ENCODE measurements at regions not wholly inside any gene's neighbourhood (a gene's known extent, or its start where the extent isn't known, plus 50 kb on each side); places are given as distances from the start of the nearest gene placed in this dataset.

- TF ChIP-seq EZH2 (IDR thresholded peaks at IDR 0.05; ENCODE audit: borderline replicate concordance, insufficient read depth, low read length, poor library complexity, severe bottlenecking) = no peak
- TF ChIP-seq MXI1 (conservative IDR thresholded peaks at IDR 0.05; ENCODE audit: poor library complexity, severe bottlenecking) = no peak
- TF ChIP-seq POLR2AphosphoS5 (IDR thresholded peaks at IDR 0.05) = no peak
- H3K9me2 ChIP-seq (ENCODE audit: insufficient read depth, low read length) = no peaks in the 10 kb centered on the region
- H3K27ac ChIP-seq (ENCODE audit: low read length) = no peak overlapping the region
- H3K4me2 ChIP-seq (ENCODE audit: low read length) = no peak overlapping the region
- H3K36me3 ChIP-seq (ENCODE audit: insufficient read depth, low read length) = no peaks in the 10 kb centered on the region
- no peaks in the 10 kb centered on the region for H4K20me1 ChIP-seq (ENCODE audit: insufficient read depth)
- no peaks in the 10 kb centered on the region for H3K79me2 ChIP-seq (replicated peaks; ENCODE audit: insufficient read depth, low read length)
- no peak overlapping the region for H2AFZ ChIP-seq (ENCODE audit: low read depth, low read length)
- no peak overlapping the region for H3K4me3 ChIP-seq (ENCODE audit: low read length)
- no peaks in the 10 kb centered on the region for H3F3A ChIP-seq (ENCODE audit: insufficient read depth, low read length, poor library complexity, severe bottlenecking)
- H3K9me3 ChIP-seq (ENCODE audit: low read length) = no peaks in the 10 kb centered on the region
- no peak overlapping the region for H3K9ac ChIP-seq (ENCODE audit: low read length)
- H3K27me3 ChIP-seq (ENCODE audit: insufficient read depth, low read depth, low read length) = no peaks in the 10 kb centered on the region
These were observed 202.6 kb downstream of the PDCD6IP start for GRCh38 chr3:34001022-34001421.

GRCh38 chr3:34001990-34002389 lies 203.6 kb downstream of the PDCD6IP start:
- H3K9me2 ChIP-seq (ENCODE audit: insufficient read depth, low read length) = no peaks in the 10 kb centered on the region
- no peak overlapping the region for H2AFZ ChIP-seq (ENCODE audit: low read depth, low read length)
- no peaks in the 10 kb centered on the region for H3K27me3 ChIP-seq (ENCODE audit: insufficient read depth, low read depth, low read length)
- TF ChIP-seq MXI1 (conservative IDR thresholded peaks at IDR 0.05; ENCODE audit: poor library complexity, severe bottlenecking) (no peak), POLR2AphosphoS5 (IDR thresholded peaks at IDR 0.05) (no peak), EZH2 (IDR thresholded peaks at IDR 0.05; ENCODE audit: borderline replicate concordance, insufficient read depth, low read length, poor library complexity, severe bottlenecking) (no peak)
- H3K9ac ChIP-seq (ENCODE audit: low read length) = no peak overlapping the region
- H3K79me2 ChIP-seq (replicated peaks; ENCODE audit: insufficient read depth, low read length) = no peaks in the 10 kb centered on the region
- no peak overlapping the region for H3K4me3 ChIP-seq (ENCODE audit: low read length)
- H3K27ac ChIP-seq (ENCODE audit: low read length) = no peak overlapping the region
- H3K4me2 ChIP-seq (ENCODE audit: low read length) = no peak overlapping the region
- no peaks in the 10 kb centered on the region for H3F3A ChIP-seq (ENCODE audit: insufficient read depth, low read length, poor library complexity, severe bottlenecking)
- no peaks in the 10 kb centered on the region for H3K9me3 ChIP-seq (ENCODE audit: low read length)
- H3K36me3 ChIP-seq (ENCODE audit: insufficient read depth, low read length) = no peaks in the 10 kb centered on the region
- H4K20me1 ChIP-seq (ENCODE audit: insufficient read depth) = no peaks in the 10 kb centered on the region

DNA sequence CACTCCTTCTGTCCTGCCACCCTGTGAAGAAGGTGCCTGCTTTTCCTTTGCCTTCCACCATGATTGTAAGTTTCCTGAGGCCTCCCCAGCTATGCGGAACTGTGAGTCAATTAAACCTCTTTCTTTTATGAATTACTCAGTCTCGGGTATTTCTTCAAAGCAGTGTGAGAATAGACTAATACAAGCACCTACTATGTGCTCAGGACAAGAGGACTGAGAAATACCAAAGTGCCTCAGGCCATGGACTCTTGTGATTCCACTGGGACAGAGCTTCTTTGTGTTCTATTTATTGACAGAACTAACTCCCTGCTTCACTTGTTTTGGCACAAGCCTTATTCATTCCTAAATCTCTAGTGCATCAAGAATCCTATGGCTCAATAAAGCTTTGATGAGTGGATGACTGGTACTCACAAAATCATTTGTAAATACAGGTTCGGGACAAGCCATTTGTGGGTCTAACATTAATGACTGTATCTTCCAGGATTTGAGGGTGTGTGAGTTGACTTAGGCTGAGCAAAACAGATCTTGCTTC lies 204.2 kb downstream of the PDCD6IP start:
- H3K36me3 ChIP-seq (ENCODE audit: insufficient read depth, low read length) = no peaks in the 10 kb centered on the region
- H2AFZ ChIP-seq (ENCODE audit: low read depth, low read length) = no peak overlapping the region
- no peaks in the 10 kb centered on the region for H4K20me1 ChIP-seq (ENCODE audit: insufficient read depth)
- TF ChIP-seq SMC3 (conservative IDR thresholded peaks at IDR 0.05; ENCODE audit: poor library complexity) = no peak
- TF ChIP-seq, protein P1, sequence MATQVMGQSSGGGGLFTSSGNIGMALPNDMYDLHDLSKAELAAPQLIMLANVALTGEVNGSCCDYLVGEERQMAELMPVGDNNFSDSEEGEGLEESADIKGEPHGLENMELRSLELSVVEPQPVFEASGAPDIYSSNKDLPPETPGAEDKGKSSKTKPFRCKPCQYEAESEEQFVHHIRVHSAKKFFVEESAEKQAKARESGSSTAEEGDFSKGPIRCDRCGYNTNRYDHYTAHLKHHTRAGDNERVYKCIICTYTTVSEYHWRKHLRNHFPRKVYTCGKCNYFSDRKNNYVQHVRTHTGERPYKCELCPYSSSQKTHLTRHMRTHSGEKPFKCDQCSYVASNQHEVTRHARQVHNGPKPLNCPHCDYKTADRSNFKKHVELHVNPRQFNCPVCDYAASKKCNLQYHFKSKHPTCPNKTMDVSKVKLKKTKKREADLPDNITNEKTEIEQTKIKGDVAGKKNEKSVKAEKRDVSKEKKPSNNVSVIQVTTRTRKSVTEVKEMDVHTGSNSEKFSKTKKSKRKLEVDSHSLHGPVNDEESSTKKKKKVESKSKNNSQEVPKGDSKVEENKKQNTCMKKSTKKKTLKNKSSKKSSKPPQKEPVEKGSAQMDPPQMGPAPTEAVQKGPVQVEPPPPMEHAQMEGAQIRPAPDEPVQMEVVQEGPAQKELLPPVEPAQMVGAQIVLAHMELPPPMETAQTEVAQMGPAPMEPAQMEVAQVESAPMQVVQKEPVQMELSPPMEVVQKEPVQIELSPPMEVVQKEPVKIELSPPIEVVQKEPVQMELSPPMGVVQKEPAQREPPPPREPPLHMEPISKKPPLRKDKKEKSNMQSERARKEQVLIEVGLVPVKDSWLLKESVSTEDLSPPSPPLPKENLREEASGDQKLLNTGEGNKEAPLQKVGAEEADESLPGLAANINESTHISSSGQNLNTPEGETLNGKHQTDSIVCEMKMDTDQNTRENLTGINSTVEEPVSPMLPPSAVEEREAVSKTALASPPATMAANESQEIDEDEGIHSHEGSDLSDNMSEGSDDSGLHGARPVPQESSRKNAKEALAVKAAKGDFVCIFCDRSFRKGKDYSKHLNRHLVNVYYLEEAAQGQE (IDR thresholded peaks at IDR 0.05; ENCODE audit: borderline replicate concordance) = no peak
- TF ChIP-seq MXI1 (conservative IDR thresholded peaks at IDR 0.05; ENCODE audit: poor library complexity, severe bottlenecking) = no peak
- TF ChIP-seq EZH2 (IDR thresholded peaks at IDR 0.05; ENCODE audit: borderline replicate concordance, insufficient read depth, low read length, poor library complexity, severe bottlenecking) = no peak
- TF ChIP-seq TAF1 (IDR thresholded peaks at IDR 0.05; ENCODE audit: low read depth) = no peak
- no peak for TF ChIP-seq POLR2AphosphoS5 (IDR thresholded peaks at IDR 0.05)
- TF ChIP-seq EP300 (conservative IDR thresholded peaks at IDR 0.05; ENCODE audit: poor library complexity, severe bottlenecking) = no peak
- no peak for TF ChIP-seq CTCF (IDR thresholded peaks at IDR 0.05; ENCODE audit: poor library complexity, severe bottlenecking)
- TF ChIP-seq RAD21 (conservative IDR thresholded peaks at IDR 0.05) = no peak
- H3K79me2 ChIP-seq (replicated peaks; ENCODE audit: insufficient read depth, low read length) = no peaks in the 10 kb centered on the region
- H3F3A ChIP-seq (ENCODE audit: insufficient read depth, low read length, poor library complexity, severe bottlenecking) = no peaks in the 10 kb centered on the region
- no peak overlapping the region for H3K4me3 ChIP-seq (ENCODE audit: low read length)
- no peak overlapping the region for H3K27ac ChIP-seq (ENCODE audit: low read length)
- H3K9ac ChIP-seq (ENCODE audit: low read length) = no peak overlapping the region
- no peaks in the 10 kb centered on the region for H3K27me3 ChIP-seq (ENCODE audit: insufficient read depth, low read depth, low read length)
- H3K4me2 ChIP-seq (ENCODE audit: low read length) = no peak overlapping the region
- no peaks in the 10 kb centered on the region for H3K9me2 ChIP-seq (ENCODE audit: insufficient read depth, low read length)
- H3K9me3 ChIP-seq (ENCODE audit: low read length) = no peaks in the 10 kb centered on the region

Data from neural cell (in vitro differentiated cells).